Breast epithelium (tissue), 3 donors: ENCODE measurements at regions not wholly inside any gene's neighbourhood (a gene's known extent, or its start where the extent isn't known, plus 50 kb on each side); places are given as distances from the start of the nearest gene placed in this dataset.

Source experiments
- POLR2A ChIP-seq: fragments of 450-650 bp; IDR thresholded peaks from one replicate; pipeline ENCODE4 v1.6.1; 2016; ENCODE audit warnings: antibody characterized with exemption, mild to moderate bottlenecking, moderate library complexity
- POLR2AphosphoS5 ChIP-seq, 3 donors: sonication (generic); formaldehyde crosslinking; IDR thresholded peaks; one replicate each; pipeline ENCODE4 v1.6.1; 2017; ENCODE audit warnings: antibody characterized with exemption in 3 of 3
- TF ChIP-seq, protein P1 (sequence below), 3 donors: fragments of 450-650 bp; IDR thresholded peaks; one replicate each; pipeline ENCODE4 v1.5.1; 2016 to 2017; ENCODE audit warnings: antibody characterized with exemption in 3 of 3, mild to moderate bottlenecking in 3 of 3, moderate library complexity in 3 of 3

DNA sequence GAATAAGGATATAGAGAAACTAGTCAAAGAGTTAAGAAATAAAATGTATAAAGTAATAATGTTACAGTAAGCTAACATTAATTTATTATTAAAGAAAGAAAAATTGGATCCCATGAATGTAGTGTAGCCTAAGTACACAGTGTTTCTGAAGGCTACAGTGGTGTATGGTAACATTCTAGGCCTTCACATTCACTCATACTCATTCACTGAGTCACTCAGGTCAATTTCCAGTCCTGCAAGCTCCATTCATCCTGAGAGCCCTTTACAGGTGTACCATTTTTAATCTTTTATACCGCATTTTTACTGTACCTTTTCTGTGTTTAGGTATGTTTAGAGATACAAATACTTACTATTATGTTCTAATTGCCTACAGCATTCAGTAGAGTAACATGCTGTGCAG is 120.6 kb upstream of the AGA start:
- TF ChIP-seq, protein P1, sequence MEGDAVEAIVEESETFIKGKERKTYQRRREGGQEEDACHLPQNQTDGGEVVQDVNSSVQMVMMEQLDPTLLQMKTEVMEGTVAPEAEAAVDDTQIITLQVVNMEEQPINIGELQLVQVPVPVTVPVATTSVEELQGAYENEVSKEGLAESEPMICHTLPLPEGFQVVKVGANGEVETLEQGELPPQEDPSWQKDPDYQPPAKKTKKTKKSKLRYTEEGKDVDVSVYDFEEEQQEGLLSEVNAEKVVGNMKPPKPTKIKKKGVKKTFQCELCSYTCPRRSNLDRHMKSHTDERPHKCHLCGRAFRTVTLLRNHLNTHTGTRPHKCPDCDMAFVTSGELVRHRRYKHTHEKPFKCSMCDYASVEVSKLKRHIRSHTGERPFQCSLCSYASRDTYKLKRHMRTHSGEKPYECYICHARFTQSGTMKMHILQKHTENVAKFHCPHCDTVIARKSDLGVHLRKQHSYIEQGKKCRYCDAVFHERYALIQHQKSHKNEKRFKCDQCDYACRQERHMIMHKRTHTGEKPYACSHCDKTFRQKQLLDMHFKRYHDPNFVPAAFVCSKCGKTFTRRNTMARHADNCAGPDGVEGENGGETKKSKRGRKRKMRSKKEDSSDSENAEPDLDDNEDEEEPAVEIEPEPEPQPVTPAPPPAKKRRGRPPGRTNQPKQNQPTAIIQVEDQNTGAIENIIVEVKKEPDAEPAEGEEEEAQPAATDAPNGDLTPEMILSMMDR (IDR thresholded peaks at IDR 0.05): no peak
- TF ChIP-seq POLR2A: no peak
- TF ChIP-seq POLR2AphosphoS5 (IDR thresholded peaks at IDR 0.05): no peak
